GM10248 (cell line): ENCODE measurements at regions not wholly inside any gene's neighbourhood (a gene's known extent, or its start where the extent isn't known, plus 50 kb on each side); places are given as distances from the start of the nearest gene placed in this dataset.

Experiments used
- CTCF ChIA-PET: fragments of 300-600 bp; sonication (Branson Sonifier 250); formaldehyde crosslinking; extraction: SDS; loops from one replicate; lab custom pipeline; 2021; ENCODE audit warnings: antibody characterized with exemption; lab: Yijun Ruan, JAX
- POLR2A ChIA-PET: fragments of 350-650 bp; sonication (Branson Sonifier 250); formaldehyde crosslinking; extraction: SDS; loops from one replicate; lab custom pipeline; 2020; ENCODE audit warnings: antibody characterized with exemption; lab: Yijun Ruan, JAX
- DNase-seq: peaks from one replicate; pipeline ENCODE4 v3.0.0; 2012; ENCODE audit errors: extremely low spot score
- TF ChIP-seq, protein P1 (sequence below): IDR thresholded peaks from 2 replicates; pipeline ENCODE4 v1.5.1; 2012; ENCODE audit warnings: mild to moderate bottlenecking, low read depth; ENCODE audit errors: extremely low read depth, missing control alignments, control extremely low read depth

DNA sequence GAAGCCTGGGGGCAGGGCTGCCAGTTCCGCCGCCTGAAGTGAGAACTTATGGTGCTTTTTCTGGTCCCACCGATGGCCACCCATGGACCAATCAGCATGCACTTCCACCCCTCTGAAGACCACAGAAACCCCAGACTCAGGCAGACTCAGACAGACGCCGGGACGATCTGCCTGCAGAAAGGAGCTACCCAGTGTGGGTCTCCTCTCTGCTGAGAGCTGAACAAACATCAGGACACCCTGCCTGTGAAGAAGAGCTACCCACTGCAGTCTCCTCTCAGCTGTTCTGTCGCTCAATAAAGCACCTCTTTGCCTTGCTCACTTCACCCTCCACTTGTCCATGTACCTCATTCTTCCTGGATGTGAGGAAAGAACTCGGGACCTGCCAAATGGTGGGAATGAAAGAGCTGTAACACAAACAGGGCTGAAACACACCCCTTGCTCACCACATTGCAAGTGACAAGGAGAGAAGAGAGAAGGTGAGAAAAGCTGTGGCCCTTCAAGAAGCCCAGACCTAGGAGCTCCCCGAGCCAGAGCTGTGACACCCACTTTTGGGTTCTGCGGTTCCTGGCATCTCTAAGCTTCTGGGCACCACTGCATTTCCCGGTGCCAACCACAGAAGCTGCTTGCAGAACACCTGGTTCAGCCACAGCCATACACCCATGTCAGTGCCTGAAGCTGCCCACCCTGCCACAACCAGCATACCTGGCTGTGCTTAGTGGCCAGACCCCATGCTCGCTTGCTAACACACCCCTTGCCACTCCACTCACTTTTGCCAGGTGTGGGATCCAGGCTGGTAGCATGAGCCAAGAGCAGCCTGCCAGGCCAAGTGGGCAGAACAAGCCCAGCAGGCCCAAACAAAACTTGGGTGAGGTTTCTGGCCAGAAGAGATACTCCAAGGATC, 114.3 kb upstream of the TSLP start:
- ChIA-PET POLR2A (no interaction called here), CTCF (interaction anchor here (0.8 kb wide), 1 partner anchor 10 kb away, joined by 4 read pairs; no protein-coding TSS in a partner anchor)
- DNase-seq: no peak
- TF ChIP-seq, protein P1, sequence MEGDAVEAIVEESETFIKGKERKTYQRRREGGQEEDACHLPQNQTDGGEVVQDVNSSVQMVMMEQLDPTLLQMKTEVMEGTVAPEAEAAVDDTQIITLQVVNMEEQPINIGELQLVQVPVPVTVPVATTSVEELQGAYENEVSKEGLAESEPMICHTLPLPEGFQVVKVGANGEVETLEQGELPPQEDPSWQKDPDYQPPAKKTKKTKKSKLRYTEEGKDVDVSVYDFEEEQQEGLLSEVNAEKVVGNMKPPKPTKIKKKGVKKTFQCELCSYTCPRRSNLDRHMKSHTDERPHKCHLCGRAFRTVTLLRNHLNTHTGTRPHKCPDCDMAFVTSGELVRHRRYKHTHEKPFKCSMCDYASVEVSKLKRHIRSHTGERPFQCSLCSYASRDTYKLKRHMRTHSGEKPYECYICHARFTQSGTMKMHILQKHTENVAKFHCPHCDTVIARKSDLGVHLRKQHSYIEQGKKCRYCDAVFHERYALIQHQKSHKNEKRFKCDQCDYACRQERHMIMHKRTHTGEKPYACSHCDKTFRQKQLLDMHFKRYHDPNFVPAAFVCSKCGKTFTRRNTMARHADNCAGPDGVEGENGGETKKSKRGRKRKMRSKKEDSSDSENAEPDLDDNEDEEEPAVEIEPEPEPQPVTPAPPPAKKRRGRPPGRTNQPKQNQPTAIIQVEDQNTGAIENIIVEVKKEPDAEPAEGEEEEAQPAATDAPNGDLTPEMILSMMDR: no peak

DNA sequence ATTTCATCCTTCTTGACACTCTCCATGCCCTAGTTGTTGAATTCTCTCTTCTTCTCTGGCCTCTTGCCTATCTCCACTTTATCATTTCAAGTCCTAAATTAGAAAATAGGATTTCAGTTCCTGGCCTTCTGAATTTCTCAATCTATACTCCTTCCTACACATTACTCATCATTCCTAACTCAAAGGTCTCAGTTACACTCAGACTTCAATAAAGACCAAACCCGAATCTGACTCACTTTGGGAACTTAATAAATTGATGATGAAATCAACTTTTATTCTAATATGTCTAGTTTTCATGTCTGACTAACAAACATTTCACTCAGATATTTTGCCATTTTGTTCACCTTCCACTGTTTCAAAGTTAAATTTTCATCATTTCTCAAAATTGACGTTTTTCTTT, 113.6 kb upstream of the TSLP start:
- ChIA-PET POLR2A (no interaction called here), CTCF (no interaction called here)
- TF ChIP-seq, protein P1: no peak
- DNase-seq: no peak

GRCh38 chr5:110963495-110963894, 108.0 kb upstream of the TSLP start:
- ChIA-PET CTCF (no interaction called here), POLR2A (no interaction called here)
- DNase-seq: no peak
- TF ChIP-seq, protein P1: no peak

GRCh38 chr5:110965773-110966581, 105.5 kb upstream of the TSLP start:
- TF ChIP-seq, protein P1: no peak
- ChIA-PET CTCF (no interaction called here), POLR2A (no interaction called here)
- no peak for DNase-seq

DNA sequence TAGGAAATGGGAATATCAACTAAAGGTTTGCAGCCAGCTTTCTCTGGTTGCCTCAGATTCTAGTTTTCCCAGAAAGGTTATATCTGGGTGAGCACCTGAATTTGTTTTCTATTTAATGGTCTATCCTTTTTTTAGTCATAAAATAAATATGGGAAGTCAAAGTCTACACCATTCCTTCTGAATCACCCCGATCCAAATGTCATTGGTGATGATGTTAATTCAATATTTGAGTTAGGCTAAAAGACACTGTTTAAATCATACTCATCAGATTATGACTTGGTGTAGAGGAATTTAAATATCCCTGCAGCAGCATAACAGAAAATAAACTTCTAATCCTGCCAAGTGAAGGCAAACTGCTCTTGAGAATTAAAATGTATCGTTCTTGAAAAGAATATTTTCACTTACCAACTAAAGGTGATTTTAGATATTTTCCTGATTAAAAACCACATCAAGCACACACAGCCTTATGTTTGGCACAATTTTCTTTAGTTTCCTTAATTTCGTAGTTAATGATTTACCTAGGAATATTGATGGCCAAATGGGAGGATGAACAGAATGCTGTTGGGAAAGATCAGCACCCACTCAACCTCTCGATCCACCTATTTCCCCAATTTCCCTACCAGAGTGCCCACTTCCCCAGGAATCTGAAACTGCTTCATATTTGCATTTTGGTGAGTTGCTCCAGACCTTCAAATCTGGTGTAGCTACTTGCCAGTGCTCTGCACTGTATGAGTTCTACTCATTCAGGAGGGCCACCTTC, 103.1 kb upstream of the TSLP start:
- CTCF ChIA-PET: no interaction called here
- DNase-seq: no peak
- TF ChIP-seq, protein P1: no peak
- POLR2A ChIA-PET: no interaction called here

- CTCF ChIA-PET: no interaction called here
- TF ChIP-seq, protein P1: no peak
- POLR2A ChIA-PET: no interaction called here
- no peak for DNase-seq
Measured at GRCh38 chr5:110969502-110969901, 102.0 kb upstream of the TSLP start.
